WTC11 (cell line): ENCODE measurements at regions not wholly inside any gene's neighbourhood (a gene's known extent, or its start where the extent isn't known, plus 50 kb on each side); places are given as distances from the start of the nearest gene placed in this dataset.
A peak's percentile ranks its signal among the peaks of the same experiment; 100 is the strongest.

Experiments used
- ATAC-seq: fragments of 200-7000 bp; cut with Tn5 transposase; 2 replicates; pipeline ENCODE4 v1.10.0; 2021; ENCODE audit warnings: mild to moderate bottlenecking, moderate library complexity
- CTCF ChIA-PET: fragments of 300-600 bp; sonication (Branson Sonifier 250); formaldehyde crosslinking; loops from one replicate; lab custom pipeline; 2021; ENCODE audit warnings: antibody characterized with exemption; lab: Charles Lee
- POLR2A ChIA-PET: fragments of 350-600 bp; sonication (Branson Sonifier 250); formaldehyde crosslinking; loops from one replicate; lab custom pipeline; 2021; ENCODE audit warnings: antibody characterized with exemption; lab: Charles Lee
- DNase-seq: peaks from one replicate; pipeline ENCODE4 v3.0.0; 2021; ENCODE audit warnings: low spot score
- H3K27ac Mint-ChIP-seq: 2 replicates; pipeline ENCODE4 v1.8.0; 2021; ENCODE audit warnings: mixed read lengths
- H3K27me3 Mint-ChIP-seq: 2 replicates; pipeline ENCODE4 v1.8.0; 2021; ENCODE audit warnings: low read depth, mild to moderate bottlenecking, moderate library complexity, mixed read lengths
- H3K36me3 Mint-ChIP-seq: 2 replicates; pipeline ENCODE4 v1.8.0; 2021; ENCODE audit warnings: mixed read lengths
- H3K4me1 Mint-ChIP-seq: 2 replicates; pipeline ENCODE4 v1.8.0; 2022; ENCODE audit warnings: mixed read lengths
- H3K4me3 Mint-ChIP-seq: 2 replicates; pipeline ENCODE4 v1.8.0; 2021; ENCODE audit warnings: mild to moderate bottlenecking, moderate library complexity, mixed read lengths
- H3K9me3 Mint-ChIP-seq: 2 replicates; pipeline ENCODE4 v1.8.0; 2021; ENCODE audit warnings: mixed read lengths
- NFE2L1 ChIP-seq: sonication (generic); formaldehyde crosslinking; IDR thresholded peaks from 2 replicates; pipeline ENCODE4 v1.8.1; 2023; ENCODE audit warnings: missing genetic modification reagents
- NR3C1 ChIP-seq: sonication (generic); formaldehyde crosslinking; conservative IDR thresholded peaks from 2 replicates; pipeline ENCODE4 v1.8.1; 2023; ENCODE audit warnings: low read depth, mild to moderate bottlenecking, missing genetic modification reagents
- RELA ChIP-seq: sonication (generic); formaldehyde crosslinking; IDR thresholded peaks from 2 replicates; pipeline ENCODE4 v1.8.1; 2022; ENCODE audit warnings: missing genetic modification reagents, mild to moderate bottlenecking, borderline replicate concordance
- TEAD4 ChIP-seq: sonication (generic); formaldehyde crosslinking; IDR thresholded peaks from 2 replicates; pipeline ENCODE4 v1.8.0; 2022; ENCODE audit warnings: mild to moderate bottlenecking, missing genetic modification reagents
- TP53 ChIP-seq: sonication (generic); formaldehyde crosslinking; IDR thresholded peaks from 2 replicates; pipeline ENCODE4 v1.8.1; 2023; ENCODE audit warnings: mild to moderate bottlenecking, missing genetic modification reagents
- ZNF121 ChIP-seq: sonication (generic); formaldehyde crosslinking; IDR thresholded peaks from 2 replicates; pipeline ENCODE4 v1.8.0; 2023; ENCODE audit warnings: missing genetic modification reagents
- ZNF396 ChIP-seq: fragments of 250-450 bp; sonication (Bioruptor Pico); IDR thresholded peaks from 2 replicates; pipeline ENCODE4 v1.8.0; 2021; ENCODE audit warnings: mild to moderate bottlenecking, moderate library complexity, borderline replicate concordance
- TF ChIP-seq, protein P1 (sequence below): sonication (generic); formaldehyde crosslinking; IDR thresholded peaks from 2 replicates; pipeline ENCODE4 v1.8.1; 2023; ENCODE audit warnings: mild to moderate bottlenecking, missing genetic modification reagents
- TF ChIP-seq, protein P2 (sequence below): sonication (generic); formaldehyde crosslinking; IDR thresholded peaks from 2 replicates; pipeline ENCODE4 v1.8.1; 2023; ENCODE audit warnings: mild to moderate bottlenecking, missing genetic modification reagents, moderate library complexity
- TF ChIP-seq, protein P3 (sequence below): fragments of 250-450 bp; sonication (Bioruptor Pico); IDR thresholded peaks from 2 replicates; pipeline ENCODE4 v1.8.0; 2021; ENCODE audit warnings: mild to moderate bottlenecking
- TF ChIP-seq, protein P4 (sequence below): sonication (generic); formaldehyde crosslinking; IDR thresholded peaks from 2 replicates; pipeline ENCODE4 v1.8.0; 2023; ENCODE audit warnings: missing genetic modification reagents
- TF ChIP-seq, protein P5 (sequence below): sonication (generic); formaldehyde crosslinking; IDR thresholded peaks from 2 replicates; pipeline ENCODE4 v1.8.1; 2023; ENCODE audit warnings: mild to moderate bottlenecking, missing genetic modification reagents
- TF ChIP-seq, protein P6 (sequence below): fragments of 200-600 bp; IDR thresholded peaks from 2 replicates; pipeline ENCODE4 v1.8.0; 2022; ENCODE audit warnings: antibody characterized with exemption
- TF ChIP-seq, protein P7 (sequence below): sonication (generic); formaldehyde crosslinking; IDR thresholded peaks from 2 replicates; pipeline ENCODE4 v1.8.1; 2023; ENCODE audit warnings: mild to moderate bottlenecking, missing genetic modification reagents, moderate library complexity
- TF ChIP-seq, protein P8 (sequence below): sonication (generic); formaldehyde crosslinking; IDR thresholded peaks from 2 replicates; pipeline ENCODE4 v1.8.0; 2023; ENCODE audit warnings: mild to moderate bottlenecking, missing genetic modification reagents

DNA sequence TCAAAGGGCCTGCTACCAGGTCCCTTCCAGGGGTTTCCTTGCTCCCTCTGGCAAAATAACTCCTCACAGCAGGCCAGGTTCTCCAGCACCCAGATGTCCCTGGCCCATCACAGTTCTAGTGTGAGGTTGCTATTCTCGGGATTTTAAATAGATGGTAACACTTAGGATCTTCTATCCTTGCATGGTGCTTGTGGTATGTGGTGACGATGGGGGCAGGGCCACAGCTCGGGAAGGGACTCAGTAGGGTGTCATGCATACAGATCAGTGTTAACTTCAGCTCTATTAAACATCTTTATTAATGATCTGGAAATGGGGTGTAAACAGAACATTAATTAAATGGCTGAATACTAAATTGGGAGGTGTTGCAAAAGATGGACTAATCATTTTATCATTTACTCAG is 323.8 kb downstream of the QKI start:
- CTCF ChIA-PET, result no interaction called here
- H3K4me1 Mint-ChIP-seq, result peaks cover 25% of the 10 kb centered on the region
- POLR2A ChIA-PET, result no interaction called here
- DNase-seq, result no peak
- TF ChIP-seq TP53 (CRISPR knock-in tag) (no peak), ZNF396 (no peak), ZNF121 (CRISPR knock-in tag) (no peak), TEAD4 (CRISPR knock-in tag) (no peak), NFE2L1 (no peak), RELA (CRISPR knock-in tag) (no peak)
- TF ChIP-seq, protein P1, sequence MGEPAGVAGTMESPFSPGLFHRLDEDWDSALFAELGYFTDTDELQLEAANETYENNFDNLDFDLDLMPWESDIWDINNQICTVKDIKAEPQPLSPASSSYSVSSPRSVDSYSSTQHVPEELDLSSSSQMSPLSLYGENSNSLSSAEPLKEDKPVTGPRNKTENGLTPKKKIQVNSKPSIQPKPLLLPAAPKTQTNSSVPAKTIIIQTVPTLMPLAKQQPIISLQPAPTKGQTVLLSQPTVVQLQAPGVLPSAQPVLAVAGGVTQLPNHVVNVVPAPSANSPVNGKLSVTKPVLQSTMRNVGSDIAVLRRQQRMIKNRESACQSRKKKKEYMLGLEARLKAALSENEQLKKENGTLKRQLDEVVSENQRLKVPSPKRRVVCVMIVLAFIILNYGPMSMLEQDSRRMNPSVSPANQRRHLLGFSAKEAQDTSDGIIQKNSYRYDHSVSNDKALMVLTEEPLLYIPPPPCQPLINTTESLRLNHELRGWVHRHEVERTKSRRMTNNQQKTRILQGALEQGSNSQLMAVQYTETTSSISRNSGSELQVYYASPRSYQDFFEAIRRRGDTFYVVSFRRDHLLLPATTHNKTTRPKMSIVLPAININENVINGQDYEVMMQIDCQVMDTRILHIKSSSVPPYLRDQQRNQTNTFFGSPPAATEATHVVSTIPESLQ (CRISPR knock-in tag), result no peak
- TF ChIP-seq, protein P2, sequence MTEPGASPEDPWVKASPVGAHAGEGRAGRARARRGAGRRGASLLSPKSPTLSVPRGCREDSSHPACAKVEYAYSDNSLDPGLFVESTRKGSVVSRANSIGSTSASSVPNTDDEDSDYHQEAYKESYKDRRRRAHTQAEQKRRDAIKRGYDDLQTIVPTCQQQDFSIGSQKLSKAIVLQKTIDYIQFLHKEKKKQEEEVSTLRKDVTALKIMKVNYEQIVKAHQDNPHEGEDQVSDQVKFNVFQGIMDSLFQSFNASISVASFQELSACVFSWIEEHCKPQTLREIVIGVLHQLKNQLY, result no peak
- TF ChIP-seq, protein P3, sequence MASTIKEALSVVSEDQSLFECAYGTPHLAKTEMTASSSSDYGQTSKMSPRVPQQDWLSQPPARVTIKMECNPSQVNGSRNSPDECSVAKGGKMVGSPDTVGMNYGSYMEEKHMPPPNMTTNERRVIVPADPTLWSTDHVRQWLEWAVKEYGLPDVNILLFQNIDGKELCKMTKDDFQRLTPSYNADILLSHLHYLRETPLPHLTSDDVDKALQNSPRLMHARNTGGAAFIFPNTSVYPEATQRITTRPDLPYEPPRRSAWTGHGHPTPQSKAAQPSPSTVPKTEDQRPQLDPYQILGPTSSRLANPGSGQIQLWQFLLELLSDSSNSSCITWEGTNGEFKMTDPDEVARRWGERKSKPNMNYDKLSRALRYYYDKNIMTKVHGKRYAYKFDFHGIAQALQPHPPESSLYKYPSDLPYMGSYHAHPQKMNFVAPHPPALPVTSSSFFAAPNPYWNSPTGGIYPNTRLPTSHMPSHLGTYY (CRISPR knock-in tag), result no peak
- TF ChIP-seq, protein P4, sequence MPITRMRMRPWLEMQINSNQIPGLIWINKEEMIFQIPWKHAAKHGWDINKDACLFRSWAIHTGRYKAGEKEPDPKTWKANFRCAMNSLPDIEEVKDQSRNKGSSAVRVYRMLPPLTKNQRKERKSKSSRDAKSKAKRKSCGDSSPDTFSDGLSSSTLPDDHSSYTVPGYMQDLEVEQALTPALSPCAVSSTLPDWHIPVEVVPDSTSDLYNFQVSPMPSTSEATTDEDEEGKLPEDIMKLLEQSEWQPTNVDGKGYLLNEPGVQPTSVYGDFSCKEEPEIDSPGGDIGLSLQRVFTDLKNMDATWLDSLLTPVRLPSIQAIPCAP (CRISPR knock-in tag), result no peak
- TF ChIP-seq, protein P5, sequence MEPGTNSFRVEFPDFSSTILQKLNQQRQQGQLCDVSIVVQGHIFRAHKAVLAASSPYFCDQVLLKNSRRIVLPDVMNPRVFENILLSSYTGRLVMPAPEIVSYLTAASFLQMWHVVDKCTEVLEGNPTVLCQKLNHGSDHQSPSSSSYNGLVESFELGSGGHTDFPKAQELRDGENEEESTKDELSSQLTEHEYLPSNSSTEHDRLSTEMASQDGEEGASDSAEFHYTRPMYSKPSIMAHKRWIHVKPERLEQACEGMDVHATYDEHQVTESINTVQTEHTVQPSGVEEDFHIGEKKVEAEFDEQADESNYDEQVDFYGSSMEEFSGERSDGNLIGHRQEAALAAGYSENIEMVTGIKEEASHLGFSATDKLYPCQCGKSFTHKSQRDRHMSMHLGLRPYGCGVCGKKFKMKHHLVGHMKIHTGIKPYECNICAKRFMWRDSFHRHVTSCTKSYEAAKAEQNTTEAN (CRISPR knock-in tag), result no peak
- TF ChIP-seq, all 79 proteins: peak for 0
- Mint-ChIP-seq H3K9me3 (peaks cover 8% of the 10 kb centered on the region; the same call in 1 of the 2 replicates), H3K27ac (no peak overlapping the region), H3K36me3 (no peaks in the 10 kb centered on the region), H3K4me3 (no peak overlapping the region), H3K27me3 (no peaks in the 10 kb centered on the region; the same call in 1 of the 2 replicates)
- ATAC-seq, result peak; percentile 51; the same call in 1 of the 2 replicates

DNA sequence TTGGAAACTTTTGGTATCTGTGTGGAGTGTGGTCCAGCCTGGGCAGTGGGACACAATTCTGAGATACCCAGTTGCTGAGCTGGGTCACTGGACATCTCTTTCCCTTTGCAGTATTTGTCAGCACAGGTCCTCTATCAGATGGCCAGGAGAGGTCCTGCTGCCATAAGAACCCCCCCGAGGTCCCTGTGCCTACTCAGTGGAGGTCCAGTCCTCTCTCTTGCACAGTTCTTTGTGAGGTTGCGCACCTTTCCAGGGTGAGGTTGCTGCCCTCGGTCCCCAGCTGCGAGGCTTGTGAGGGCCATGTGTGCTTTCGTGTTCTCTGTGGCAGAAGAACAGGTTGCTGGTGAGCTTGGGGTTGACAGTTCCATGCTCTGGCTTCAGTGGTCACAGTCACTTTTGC is 320.6 kb downstream of the QKI start:
- ChIA-PET CTCF (no interaction called here), POLR2A (no interaction called here)
- H3K27me3 Mint-ChIP-seq, result no peaks in the 10 kb centered on the region; the same call in 1 of the 2 replicates
- H3K4me3 Mint-ChIP-seq, result no peak overlapping the region
- peaks cover 24% of the 10 kb centered on the region for H3K4me1 Mint-ChIP-seq
- TF ChIP-seq, protein P6, sequence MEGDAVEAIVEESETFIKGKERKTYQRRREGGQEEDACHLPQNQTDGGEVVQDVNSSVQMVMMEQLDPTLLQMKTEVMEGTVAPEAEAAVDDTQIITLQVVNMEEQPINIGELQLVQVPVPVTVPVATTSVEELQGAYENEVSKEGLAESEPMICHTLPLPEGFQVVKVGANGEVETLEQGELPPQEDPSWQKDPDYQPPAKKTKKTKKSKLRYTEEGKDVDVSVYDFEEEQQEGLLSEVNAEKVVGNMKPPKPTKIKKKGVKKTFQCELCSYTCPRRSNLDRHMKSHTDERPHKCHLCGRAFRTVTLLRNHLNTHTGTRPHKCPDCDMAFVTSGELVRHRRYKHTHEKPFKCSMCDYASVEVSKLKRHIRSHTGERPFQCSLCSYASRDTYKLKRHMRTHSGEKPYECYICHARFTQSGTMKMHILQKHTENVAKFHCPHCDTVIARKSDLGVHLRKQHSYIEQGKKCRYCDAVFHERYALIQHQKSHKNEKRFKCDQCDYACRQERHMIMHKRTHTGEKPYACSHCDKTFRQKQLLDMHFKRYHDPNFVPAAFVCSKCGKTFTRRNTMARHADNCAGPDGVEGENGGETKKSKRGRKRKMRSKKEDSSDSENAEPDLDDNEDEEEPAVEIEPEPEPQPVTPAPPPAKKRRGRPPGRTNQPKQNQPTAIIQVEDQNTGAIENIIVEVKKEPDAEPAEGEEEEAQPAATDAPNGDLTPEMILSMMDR, result no peak
- TF ChIP-seq NR3C1 (CRISPR knock-in tag), result no peak
- TF ChIP-seq, protein P7, sequence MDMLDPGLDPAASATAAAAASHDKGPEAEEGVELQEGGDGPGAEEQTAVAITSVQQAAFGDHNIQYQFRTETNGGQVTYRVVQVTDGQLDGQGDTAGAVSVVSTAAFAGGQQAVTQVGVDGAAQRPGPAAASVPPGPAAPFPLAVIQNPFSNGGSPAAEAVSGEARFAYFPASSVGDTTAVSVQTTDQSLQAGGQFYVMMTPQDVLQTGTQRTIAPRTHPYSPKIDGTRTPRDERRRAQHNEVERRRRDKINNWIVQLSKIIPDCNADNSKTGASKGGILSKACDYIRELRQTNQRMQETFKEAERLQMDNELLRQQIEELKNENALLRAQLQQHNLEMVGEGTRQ (CRISPR knock-in tag), result no peak
- TF ChIP-seq, protein P8, sequence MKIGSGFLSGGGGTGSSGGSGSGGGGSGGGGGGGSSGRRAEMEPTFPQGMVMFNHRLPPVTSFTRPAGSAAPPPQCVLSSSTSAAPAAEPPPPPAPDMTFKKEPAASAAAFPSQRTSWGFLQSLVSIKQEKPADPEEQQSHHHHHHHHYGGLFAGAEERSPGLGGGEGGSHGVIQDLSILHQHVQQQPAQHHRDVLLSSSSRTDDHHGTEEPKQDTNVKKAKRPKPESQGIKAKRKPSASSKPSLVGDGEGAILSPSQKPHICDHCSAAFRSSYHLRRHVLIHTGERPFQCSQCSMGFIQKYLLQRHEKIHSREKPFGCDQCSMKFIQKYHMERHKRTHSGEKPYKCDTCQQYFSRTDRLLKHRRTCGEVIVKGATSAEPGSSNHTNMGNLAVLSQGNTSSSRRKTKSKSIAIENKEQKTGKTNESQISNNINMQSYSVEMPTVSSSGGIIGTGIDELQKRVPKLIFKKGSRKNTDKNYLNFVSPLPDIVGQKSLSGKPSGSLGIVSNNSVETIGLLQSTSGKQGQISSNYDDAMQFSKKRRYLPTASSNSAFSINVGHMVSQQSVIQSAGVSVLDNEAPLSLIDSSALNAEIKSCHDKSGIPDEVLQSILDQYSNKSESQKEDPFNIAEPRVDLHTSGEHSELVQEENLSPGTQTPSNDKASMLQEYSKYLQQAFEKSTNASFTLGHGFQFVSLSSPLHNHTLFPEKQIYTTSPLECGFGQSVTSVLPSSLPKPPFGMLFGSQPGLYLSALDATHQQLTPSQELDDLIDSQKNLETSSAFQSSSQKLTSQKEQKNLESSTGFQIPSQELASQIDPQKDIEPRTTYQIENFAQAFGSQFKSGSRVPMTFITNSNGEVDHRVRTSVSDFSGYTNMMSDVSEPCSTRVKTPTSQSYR, result no peak
- no peak for DNase-seq
- no peak for ATAC-seq
- no peak overlapping the region for H3K27ac Mint-ChIP-seq
- peaks cover 8% of the 10 kb centered on the region; the same call in 1 of the 2 replicates for H3K9me3 Mint-ChIP-seq
- H3K36me3 Mint-ChIP-seq, result no peaks in the 10 kb centered on the region
